Right hindlimb (tissue), 1 donor: ENCODE measurements at regions not wholly inside any gene's neighbourhood (a gene's known extent, or its start where the extent isn't known, plus 50 kb on each side); places are given as distances from the start of the nearest gene placed in this dataset.
"Not testable (repeated sequence)": the region's sequence is repeated elsewhere in the genome, so short reads cannot be mapped to it uniquely, and the experiment has no call there.

Experiments used
- DNase-seq: peaks from one replicate; pipeline ENCODE4 v3.0.0-alpha.2; 2018

DNA sequence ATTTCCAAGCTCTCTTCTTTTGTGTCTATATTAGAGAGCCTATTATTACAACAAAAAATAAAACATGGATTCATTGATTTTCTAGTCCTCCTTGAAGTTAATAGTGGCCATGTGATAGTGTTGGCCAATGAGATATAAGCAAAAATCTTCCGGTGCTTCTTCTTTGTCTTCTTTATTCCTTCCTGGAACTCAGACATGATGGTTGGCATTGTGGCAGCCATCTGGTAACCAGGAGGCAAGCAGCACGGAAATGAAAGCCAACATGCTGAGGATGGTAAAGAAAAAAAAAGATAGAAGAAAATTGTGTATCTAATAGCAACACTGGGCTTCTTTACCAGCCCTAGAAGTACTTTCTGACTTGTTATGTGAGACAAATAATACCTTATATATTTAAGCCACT is 50.8 kb upstream of the SEL1L start:
- no peak for DNase-seq

DNA sequence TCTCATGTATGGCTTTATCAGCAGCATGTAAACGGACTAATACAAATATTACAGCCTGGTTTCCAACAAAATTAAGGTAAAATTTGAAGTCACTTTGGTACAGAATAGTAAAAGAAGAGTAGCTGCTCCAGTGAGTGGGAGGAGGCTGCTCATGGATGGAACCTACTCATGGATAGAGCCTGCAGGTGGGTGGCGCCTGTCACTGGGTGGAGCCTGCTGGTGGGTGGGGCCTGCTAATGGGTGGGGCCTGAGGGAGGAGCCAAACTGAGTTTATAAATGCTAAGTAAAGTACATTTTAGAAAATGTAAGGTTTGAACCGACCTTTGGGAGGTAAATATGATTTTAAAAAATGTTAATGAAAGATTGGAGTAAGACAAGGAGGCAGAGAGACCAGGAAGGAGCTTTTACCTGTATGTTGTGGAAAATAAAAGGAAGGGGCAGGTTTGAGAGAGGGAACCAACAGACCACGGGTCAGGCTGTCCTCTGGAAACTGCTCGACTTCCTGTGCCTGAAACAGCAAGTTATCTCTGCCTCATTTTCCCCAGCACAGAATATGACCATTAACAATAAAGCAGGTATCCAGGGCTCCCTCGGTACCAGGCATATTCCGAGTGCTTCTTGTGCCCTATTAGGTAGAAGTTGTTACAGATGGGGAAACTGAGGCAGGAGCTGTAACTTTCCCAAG is 55.9 kb upstream of the SEL1L start:
- no peak for DNase-seq

DNA sequence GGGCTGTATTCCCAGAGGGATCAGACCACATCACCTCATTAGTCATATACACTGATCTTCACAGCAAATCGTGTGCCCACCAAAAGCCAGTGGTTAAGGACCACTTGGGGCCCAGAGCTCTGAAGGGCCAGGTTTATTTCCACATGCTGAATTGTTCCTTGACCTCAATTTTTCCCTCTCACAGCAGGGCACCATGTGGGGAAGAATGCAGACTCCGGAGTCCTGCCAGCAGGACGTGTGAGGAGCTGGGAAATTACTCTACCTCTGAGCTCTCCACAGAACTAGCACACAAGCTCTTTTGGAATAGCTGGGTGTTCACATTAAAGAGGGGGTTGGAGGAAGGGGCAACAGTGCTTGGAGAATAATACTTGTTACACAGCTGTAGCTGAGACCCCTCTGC is 57.6 kb upstream of the SEL1L start:
- DNase-seq, result no peak

DNA sequence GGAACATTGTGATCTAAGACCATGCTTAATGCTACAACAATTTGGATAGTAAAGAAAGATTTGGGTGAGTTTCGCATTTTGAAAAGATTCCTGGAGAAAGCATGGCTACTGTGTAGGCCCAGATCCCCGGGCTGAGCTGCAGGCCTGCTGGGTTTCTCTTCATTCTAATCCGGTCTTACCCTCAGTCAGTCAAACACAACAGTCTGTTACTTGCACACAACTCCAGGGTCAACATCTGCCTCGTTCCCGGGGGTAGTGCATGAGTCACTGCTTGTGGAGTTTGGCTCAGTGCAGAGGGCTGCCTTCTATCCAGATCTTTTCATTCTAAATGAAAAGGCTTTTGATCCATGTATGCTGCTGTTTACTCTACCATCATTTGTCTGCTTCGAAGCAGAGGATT is 60.4 kb upstream of the SEL1L start:
- peak; percentile 32 for DNase-seq

DNA sequence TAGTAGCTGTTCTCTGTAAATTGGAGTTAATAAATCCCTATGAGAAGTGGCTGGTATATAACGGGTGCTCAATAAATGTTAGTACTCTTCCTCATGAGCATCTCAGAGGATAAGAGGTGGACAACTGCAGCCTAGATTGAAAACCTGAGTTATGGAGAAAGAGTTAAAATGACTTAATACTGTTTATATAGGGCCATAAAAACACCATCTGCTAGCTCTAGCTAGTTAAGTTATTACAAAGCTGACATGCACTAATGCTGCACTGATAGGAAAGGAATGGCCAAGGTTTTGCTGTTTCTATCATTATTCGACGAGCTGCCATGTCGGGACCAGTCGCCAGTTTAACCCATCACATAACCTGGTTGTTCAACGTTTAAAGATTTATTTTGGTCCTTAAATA is 72.0 kb upstream of the SEL1L start:
- DNase-seq, result no peak

DNA sequence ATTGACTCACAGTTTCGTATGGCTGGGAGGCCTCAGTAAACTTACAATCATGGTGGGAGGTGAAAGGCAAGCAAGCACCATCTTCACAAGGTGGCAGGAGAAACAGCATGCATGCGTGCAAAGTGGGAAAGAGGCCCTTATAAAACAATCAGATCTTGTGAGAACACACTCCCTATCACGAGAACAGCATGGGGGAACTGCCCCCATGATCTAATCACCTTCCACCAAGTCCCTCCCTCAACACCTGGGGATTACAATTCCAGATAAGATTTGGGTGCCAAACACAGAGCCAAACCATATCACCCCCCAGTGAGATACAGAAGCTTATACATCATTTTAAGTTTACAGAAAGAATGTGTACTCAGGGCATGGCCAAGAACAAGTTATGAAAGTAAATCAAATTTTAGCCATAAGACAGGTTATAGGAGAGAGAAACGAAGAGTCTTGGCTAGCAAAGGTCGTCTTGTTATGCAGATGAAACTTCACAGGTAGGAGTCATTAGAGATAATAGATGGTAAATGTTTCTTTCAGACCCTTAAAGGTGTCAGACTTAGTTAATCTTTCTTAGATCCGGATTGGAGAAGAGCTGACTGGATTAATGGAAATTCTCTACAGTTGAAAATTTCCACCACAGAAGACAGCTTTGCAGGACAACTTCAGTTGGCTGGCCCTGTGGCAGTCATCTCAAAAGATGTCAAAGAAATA is 79.8 kb upstream of the SEL1L start:
- no peak for DNase-seq

DNA sequence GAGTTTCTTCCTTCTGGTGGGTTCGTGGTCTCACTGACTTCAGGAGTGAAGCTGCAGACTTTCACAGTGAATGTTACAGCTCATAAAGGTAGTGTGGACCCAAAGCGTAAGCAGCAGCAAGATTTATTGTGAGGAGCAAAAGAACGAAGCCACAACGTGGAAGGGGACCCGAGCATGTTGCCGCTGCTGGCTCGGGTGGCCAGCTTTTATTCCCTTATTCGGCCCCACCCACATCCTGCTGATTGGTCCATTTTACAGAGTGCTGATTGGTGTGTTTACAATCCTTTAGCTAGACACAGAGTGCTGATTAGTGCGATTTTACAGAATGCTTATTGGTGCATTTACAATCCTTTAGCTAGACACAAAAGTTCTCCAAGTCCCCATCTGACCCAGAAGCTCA is 80.6 kb upstream of the SEL1L start:
- DNase-seq, result not testable (repeated sequence)

DNA sequence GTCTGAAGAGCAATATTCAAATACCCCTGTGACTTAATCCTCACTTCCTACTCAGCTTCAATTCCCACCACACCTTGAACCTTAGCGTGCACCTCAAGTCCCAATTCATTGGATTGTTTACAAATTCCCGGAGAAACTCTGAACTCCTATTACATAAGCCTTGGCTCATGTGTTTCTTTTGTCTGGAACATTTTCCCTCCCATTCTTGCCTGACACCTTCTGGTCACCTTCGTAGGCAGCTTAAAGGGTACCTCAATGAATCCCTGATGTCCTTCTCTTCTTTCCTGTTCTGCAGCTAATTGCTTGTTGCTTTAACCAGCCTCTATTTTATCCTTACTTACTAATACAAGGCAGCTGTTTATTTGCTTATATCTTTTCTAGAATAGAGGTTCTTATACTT is 85.0 kb upstream of the SEL1L start:
- no peak for DNase-seq

DNA sequence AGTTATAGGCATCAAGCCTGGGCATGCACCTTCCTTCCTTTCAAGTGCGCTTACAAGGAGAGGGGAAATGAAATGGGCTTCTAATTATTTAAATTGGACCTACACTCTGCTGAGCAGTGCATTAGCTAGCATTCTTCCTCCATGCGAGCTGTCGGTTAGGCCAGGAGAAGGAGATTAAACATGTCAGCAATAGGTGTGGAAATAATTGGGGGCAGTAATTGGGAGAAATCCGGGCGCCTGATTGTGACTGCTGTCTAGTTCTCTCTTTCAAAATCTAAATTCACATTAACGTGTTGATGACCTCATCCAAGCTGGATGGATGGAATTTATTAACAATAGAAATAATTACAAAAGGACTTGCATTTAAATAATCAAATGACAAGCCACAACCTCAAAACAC is 86.2 kb upstream of the SEL1L start:
- no peak for DNase-seq

DNA sequence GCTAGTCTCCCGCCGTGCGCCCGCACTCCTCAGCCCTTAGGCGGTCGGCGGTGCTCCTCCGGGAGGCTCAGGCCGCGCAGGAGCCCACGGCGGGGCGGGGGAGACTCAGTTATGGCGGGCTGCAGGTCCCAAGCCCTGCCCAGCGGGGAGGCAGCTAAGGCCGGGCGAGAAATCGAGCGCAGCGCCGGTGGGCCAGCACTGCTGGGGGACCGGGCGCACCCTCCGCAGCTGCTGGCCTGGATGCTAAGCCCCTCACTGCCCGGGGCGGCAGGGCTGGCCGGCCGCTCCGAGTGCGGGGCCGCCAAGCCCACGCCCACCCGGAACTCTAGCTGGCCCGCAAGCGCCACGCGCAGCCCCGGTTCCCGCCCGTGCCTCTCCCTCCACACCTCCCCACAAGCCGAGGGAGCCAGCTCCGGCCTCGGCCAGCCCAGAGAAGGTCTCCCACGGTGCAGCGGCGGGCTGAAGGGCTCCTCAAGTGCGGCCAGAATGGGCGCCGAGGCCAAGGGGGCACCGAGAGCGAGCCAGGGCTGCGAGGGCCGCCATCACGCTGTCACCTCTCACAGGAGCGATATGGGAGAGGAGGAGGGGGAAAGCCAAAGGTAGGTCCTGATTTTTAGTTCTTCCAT is 90.2 kb upstream of the SEL1L start:
- not testable (repeated sequence) for DNase-seq

DNA sequence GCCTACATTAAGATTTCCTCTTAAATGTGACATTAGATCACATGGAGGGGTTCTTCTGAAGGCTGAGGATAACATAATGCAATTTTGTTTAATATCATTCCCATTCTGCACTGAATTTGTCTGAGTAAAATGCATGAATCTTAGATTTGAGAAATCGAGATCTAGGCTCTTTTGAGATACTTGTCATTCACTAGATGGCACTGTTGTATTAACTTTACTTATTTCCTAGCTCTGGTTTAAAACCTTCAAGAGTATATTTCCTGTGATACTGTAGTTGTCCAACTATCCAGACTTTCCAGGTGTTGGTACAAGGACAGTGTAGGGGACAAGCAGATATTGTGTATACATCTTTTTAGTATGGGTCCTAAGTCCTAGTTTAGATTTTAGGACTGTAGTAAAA is 91.7 kb upstream of the SEL1L start:
- no peak for DNase-seq

DNA sequence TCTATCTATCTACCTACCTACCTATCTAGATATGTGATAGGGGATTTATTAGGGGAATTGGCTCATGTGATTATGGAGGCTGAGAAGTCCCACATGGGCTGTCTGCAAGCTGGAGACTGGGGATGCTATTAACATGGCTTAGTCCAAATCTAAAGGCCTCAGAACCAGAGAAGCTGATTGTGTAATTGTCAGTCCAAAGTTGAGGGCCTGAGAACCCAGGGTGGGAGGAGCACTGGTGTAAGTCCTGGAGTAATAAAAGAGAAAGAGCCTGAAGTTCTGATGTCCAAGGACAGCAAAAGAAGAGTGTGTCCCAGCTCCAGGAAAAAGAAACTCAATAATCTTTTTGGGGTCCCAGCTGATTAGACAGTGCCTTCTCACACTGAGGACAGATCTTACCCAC is 98.5 kb upstream of the SEL1L start:
- no peak for DNase-seq

DNA sequence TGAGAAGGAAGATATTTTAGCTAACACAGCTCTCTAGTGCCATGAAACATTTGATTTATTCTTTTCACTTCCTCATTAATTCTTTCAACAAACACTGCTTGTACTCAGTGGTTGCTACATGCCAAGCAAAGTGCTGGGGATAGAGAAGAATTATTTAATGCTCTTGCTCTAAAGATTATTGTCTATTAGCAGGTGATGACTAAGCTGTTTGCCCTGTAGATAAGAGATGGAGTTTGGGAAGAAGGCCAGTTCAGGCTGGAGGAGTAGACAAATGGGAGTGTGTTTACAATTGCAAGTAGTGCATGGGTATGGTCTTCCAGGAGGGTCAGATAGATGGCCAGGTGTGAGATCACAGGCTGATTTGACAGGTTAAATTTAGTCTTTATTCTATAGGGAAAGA is 99.8 kb upstream of the SEL1L start:
- no peak for DNase-seq

DNA sequence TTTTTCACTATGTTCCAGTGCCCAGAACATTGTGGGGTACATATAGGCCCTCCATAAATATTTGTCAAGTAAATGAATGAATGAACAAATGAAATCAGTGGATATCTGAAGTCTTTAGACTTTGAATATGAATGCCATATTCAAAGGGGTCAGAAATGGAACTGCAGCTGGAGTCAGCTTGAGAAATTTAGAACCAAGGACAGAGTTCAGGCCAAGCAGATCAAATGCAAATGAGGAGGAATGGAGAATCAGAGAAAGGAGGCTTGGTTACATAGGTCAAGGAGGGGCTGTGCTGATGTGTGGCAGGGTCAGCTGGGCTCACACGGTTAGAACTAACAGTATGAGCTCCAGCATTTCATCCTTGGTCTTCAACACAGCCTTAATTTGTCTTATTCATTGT is 104.0 kb upstream of the SEL1L start:
- no peak for DNase-seq

DNA sequence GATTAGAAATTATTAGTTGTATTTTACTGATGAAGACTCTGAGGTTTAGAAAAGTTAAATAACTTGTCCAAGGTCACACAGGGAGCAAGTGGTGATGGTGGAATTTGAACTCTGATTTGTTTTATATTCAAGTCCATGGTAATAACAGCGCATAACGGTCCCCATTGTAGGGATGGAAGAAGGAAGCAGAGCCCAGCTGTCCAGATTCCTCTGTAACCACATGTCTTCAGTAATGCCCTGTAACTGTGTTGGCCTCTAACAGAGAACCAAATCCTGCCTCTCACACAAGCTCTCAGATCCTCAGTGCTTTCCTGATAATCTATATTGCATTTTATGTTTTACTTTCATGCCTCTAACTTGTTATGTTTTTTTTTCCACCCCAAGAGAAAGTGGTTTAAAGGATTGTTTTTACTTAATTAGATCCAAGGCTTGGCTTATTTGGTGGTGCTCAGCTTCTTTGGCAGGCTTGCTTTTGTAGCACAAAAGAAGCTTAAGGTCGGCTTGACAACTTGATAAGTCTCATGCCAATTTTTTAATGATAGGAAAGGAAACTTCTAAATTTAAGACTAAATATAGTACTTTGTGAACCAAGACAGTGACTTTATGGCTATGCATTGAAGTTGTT is 105.1 kb upstream of the SEL1L start:
- no peak for DNase-seq

DNA sequence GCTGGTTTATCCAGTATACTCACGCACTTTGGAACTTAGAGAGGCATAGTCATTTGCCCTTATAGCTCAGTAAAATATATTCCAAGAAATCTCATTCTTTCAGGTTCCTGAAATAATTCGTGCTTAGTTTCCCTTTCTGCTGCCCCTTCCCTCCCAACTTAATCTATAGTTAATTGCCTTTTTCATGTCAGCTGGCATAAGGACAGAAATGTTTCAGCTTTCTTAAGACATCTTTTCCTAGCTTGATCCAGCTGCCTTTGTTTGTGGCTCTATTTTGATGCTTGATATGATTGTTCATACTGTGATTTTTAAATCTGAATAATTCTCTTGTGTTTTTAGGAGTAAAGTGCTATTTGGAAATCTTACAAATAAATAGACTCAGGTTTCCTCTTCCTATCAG is 120.0 kb upstream of the SEL1L start:
- no peak for DNase-seq

DNA sequence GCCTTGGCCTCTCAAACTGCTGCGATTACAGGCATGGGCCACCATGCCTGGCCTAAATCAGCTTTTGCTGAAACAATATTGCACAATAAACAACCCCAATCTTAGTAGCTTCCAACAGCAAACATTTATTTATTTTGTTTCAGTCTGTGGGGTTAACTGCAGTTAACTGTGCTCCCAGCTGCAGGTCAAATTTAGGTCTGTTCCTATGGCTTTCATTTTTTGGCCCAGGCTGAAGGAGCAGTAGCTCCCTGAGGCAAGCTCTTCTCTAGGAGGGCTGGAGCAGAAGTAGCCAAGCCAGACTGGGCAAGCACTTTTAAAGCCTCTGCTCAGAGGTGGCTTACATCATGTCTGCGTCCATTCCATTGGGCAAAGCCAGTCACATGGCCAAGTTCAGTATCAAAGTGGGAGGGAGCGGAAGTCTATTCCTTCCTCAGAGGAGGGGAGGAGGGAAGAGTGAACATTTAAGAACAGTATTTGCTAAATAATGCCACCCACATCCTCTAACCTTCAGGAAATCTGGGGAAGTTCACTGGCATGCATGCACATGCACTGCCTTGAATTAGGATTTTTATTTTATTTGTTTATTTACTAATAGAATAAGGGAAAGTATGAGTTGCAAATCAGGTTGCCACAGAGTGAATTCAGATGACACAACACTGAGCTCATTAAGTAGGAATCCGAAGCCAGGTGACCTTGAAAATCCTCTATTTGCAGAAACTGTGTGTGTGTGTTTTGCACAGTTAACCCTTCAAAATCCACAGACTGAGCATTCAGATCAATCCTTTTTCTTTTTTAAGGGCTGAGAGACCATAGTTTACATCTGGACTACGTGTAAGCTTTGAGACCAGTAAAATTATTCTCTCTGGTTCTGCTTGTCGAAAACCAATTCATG is 122.0 kb upstream of the SEL1L start:
- DNase-seq, result peak; percentile 42

DNA sequence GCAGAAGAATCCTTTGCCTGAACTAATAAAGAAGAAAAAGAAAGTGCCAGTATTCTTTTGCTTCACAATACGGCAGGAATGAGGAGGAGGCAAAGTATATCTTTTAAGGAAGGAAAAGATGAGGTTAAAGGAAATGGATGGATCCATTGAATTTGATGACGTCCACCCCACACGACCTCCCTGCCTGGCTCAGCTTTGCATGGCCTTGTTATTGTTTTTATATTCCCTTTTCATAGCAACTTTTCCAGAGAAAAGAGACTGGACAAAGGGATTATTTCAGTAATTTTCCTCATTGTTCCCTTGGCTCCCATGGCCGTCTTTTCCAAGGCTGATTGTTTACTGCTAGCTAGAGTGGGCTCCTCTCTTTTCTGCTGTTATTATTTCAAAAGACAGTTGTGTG is 123.2 kb upstream of the SEL1L start:
- no peak for DNase-seq

DNA sequence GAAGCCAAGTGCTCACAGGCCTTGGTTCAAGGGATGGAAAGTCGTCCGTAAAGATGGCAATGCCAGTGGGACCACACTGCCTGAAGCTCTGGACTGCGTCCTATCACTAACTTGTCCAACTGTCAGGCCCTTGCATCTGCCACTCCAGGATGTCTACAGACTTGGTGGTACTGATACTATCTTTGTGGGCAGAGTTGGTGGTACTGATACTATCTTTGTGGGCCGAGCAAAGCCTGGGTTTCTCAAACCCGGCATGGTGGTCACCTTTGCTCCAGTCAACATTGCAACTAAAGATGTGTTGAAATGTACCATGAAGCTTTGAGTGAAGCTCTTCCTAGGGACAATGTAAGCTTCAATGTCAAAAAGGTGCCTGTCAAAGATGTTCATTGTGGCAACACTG is 128.4 kb upstream of the SEL1L start:
- no peak for DNase-seq

DNA sequence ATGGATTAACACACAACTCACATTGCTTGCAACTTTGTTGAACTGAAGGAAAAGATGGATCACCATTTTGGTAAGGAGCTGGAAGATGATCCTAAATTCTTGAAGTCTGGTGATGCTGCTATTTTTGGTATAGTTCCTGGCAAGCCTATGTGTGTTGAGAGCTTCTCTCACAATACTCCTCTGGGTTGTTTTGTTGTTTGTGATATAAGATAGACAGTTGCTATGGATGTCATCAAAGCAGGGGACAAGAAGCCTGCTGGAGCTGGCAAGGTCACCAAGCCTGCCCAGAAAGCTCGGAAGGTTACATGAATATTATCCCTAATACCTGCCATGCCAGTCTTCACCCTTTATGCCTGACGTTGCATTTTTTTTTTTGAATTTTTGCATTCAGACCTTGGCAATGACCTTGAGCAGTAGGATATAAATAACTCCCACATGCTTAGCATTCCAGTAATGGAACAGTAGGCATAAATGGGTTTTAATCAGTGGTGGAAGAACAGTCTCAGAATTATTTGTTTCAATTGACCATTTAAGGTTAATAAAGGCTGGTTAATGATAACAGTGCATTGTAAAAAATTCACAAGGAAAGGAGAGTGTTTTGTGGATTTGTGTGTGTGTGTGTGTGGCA is 129.0 kb upstream of the SEL1L start:
- no peak for DNase-seq

DNA sequence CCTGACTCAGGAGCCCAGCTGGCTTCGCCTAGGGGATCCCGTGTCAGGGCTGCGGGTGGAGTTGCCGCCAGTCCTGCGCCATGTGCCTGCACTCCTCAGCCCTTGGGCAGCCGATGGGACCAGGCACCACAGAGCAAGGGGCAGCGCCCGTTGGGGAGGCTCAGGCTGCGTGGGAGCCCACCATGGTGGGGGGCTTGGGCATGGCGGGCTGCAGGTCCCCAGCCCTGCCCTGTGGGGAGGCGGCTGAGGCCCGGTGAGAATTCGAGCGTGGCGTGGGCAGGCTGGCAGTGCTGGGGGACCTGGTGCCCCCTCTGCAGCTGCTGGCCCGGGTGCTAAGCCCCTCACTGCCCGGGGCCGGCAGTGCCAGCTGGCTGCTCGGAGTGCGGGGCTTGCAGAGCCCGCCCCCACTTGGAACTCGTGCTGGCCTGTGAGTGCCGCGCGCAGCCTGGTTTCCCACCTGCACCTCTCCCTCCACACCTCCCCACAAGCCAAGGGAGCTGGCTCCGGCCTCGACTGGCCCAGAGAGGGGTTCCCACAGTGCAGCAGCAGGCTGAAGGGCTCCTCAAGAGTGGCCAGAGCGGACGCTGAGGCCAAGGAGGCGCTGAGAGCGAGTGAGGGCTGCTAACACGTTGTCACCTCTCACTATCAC is 135.1 kb upstream of the SEL1L start:
- no peak for DNase-seq

DNA sequence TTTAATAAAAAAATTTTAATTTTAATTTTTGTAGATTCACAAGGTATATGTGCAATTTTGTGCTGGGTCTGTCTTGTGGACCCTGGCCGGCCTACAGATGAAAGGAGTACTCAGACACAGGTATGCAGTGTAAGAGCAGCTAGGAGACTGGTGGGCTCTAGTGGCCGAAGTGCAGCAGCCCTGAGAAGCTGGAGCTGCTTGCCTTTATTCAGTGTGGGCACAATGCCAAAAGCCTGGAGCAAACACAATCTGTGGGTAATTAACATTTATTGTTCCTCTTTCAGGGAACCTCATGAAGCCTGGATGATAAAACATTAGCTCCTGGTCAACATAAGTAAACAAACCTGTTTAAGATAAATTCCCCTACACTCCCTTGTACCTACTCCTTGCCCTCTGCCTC is 135.7 kb upstream of the SEL1L start:
- no peak for DNase-seq
